Activated T-cell treated with anti-CD3 and anti-CD28 coated beads for 4 hours (primary cell): ENCODE measurements at regions not wholly inside any gene's neighbourhood (a gene's known extent, or its start where the extent isn't known, plus 50 kb on each side); places are given as distances from the start of the nearest gene placed in this dataset.

ENCODE experiments used
- DNase-seq: peaks from one replicate; pipeline ENCODE4 v3.0.0-alpha.2; 2020

GRCh38 chr3:106642161-106642560 is 735.1 kb upstream of the CCDC54 start:
- no peak for DNase-seq

GRCh38 chr3:106643684-106644161 is 733.5 kb upstream of the CCDC54 start:
- DNase-seq: no peak

GRCh38 chr3:106673926-106674569 is 703.2 kb upstream of the CCDC54 start:
- DNase-seq: no peak

GRCh38 chr3:106675451-106675850 is 701.8 kb upstream of the CCDC54 start:
- no peak for DNase-seq

GRCh38 chr3:106678657-106679390 is 698.4 kb upstream of the CCDC54 start:
- DNase-seq: no peak

GRCh38 chr3:106683953-106684620 is 693.2 kb upstream of the CCDC54 start:
- no peak for DNase-seq

- no peak for DNase-seq
These were observed 691.5 kb upstream of the CCDC54 start for GRCh38 chr3:106685745-106686144.

- no peak for DNase-seq
These were observed 689.3 kb upstream of the CCDC54 start for GRCh38 chr3:106687905-106688304.

GRCh38 chr3:106688464-106688863 is 688.8 kb upstream of the CCDC54 start:
- no peak for DNase-seq

GRCh38 chr3:106691476-106691875 is 685.8 kb upstream of the CCDC54 start:
- no peak for DNase-seq

- no peak for DNase-seq
These were observed 684.6 kb upstream of the CCDC54 start for GRCh38 chr3:106692624-106693023.

- DNase-seq: no peak
These were observed 678.1 kb upstream of the CCDC54 start for GRCh38 chr3:106699122-106699521.

GRCh38 chr3:106700981-106701380 is 676.3 kb upstream of the CCDC54 start:
- DNase-seq: no peak

- DNase-seq: no peak
These were observed 673.7 kb upstream of the CCDC54 start for GRCh38 chr3:106703524-106703923.

- DNase-seq: no peak
These were observed 669.9 kb upstream of the CCDC54 start for GRCh38 chr3:106707347-106707746.

- no peak for DNase-seq
These were observed 666.6 kb upstream of the CCDC54 start for GRCh38 chr3:106710596-106710995.

GRCh38 chr3:106711650-106712049 is 665.6 kb upstream of the CCDC54 start:
- no peak for DNase-seq

GRCh38 chr3:106714400-106714799 is 662.8 kb upstream of the CCDC54 start:
- DNase-seq: no peak

GRCh38 chr3:106715286-106715685 is 662.0 kb upstream of the CCDC54 start:
- no peak for DNase-seq

- no peak for DNase-seq
These were observed 660.0 kb upstream of the CCDC54 start for GRCh38 chr3:106717178-106717780.

GRCh38 chr3:106719077-106719476 is 658.2 kb upstream of the CCDC54 start:
- DNase-seq: no peak

GRCh38 chr3:106719583-106719982 is 657.7 kb upstream of the CCDC54 start:
- DNase-seq: no peak

GRCh38 chr3:106720510-106720909 is 656.7 kb upstream of the CCDC54 start:
- DNase-seq: no peak

- no peak for DNase-seq
These were observed 651.7 kb upstream of the CCDC54 start for GRCh38 chr3:106725566-106725965.
